B cell (primary cell): ENCODE measurements at regions not wholly inside any gene's neighbourhood (a gene's known extent, or its start where the extent isn't known, plus 50 kb on each side); places are given as distances from the start of the nearest gene placed in this dataset.

Experiments
- ATAC-seq: fragments of 200-7000 bp; cut with Tn5 transposase; one replicate; pipeline ENCODE4 v1.10.0; 2021; ENCODE audit warnings: low read depth, mild to moderate bottlenecking, moderate number of reproducible peaks, moderate library complexity
- CTCF ChIA-PET: fragments of 350-600 bp; sonication (Branson Sonifier 250); formaldehyde crosslinking; loops from one replicate; lab custom pipeline; 2021; ENCODE audit warnings: antibody characterized with exemption, inconsistent platforms; lab: Charles Lee
- POLR2A ChIA-PET: fragments of 350-600 bp; sonication (Branson Sonifier 250); formaldehyde crosslinking; loops from one replicate; lab custom pipeline; 2021; ENCODE audit warnings: antibody characterized with exemption; lab: Charles Lee
- DNase-seq: peaks from one replicate; pipeline ENCODE4 v3.0.0; 2013
- H2AFZ ChIP-seq: 2 replicates; pipeline ENCODE4 v1.6.1; 2012; ENCODE audit warnings: mild to moderate bottlenecking, low read depth, low read length; ENCODE audit not compliant: insufficient read depth, poor library complexity, severe bottlenecking
- H3K27ac ChIP-seq, 2 donors: 1 replicate in 1 of 2; 2 replicates in 1 of 2; pipeline ENCODE4 v1.5.1; 2012 to 2013; ENCODE audit warnings: low read length in 2 of 2, mild to moderate bottlenecking in 2 of 2, moderate library complexity in 1 of 2
- H3K27me3 ChIP-seq, 4 experiments: fragments of 200-600 bp in 1 of 4; sonication (generic) in 1 of 4; replicated peaks in 1 of 4; 1 replicate in 2 of 4; 2 replicates in 2 of 4; pipeline versions ENCODE4 v1.6.1 to v1.7.0; 2013 to 2016; ENCODE audit warnings: low read length in 3 of 4, mild to moderate bottlenecking in 2 of 4, mixed read lengths in 1 of 4, moderate library complexity in 1 of 4; ENCODE audit not compliant: insufficient read depth in 4 of 4, control insufficient read depth in 3 of 4; ENCODE audit errors: control extremely low read depth in 1 of 4
- H3K36me3 ChIP-seq, 2 experiments: replicated peaks in 1 of 2; 1 replicate in 1 of 2; 2 replicates in 1 of 2; pipeline versions ENCODE4 v1.6.1 to v1.7.1; 2013; ENCODE audit warnings: low read length in 1 of 2; ENCODE audit not compliant: insufficient read depth in 2 of 2, control insufficient read depth in 1 of 2; ENCODE audit errors: control extremely low read depth in 1 of 2, extremely low read depth in 1 of 2
- H3K4me1 ChIP-seq, 2 donors: fragments of 200-600 bp in 1 of 2; sonication (generic) in 1 of 2; 1 replicate in 1 of 2; 2 replicates in 1 of 2; pipeline versions ENCODE4 v1.5.1 to v1.6.1; 2013 to 2017; ENCODE audit warnings: low read length in 2 of 2; ENCODE audit not compliant: control insufficient read depth in 2 of 2, insufficient read depth in 2 of 2
- H3K4me2 ChIP-seq: replicated peaks from 2 replicates; pipeline ENCODE3; 2012; ENCODE audit warnings: mild to moderate bottlenecking, low read depth, low read length; ENCODE audit not compliant: poor library complexity, severe bottlenecking
- H3K4me3 ChIP-seq, 5 experiments: fragments of 200-600 bp in 1 of 5; sonication (generic) in 1 of 5; 1 replicate in 3 of 5; 2 replicates in 2 of 5; pipeline versions ENCODE4 v1.5.1 to v1.7.0; 2011 to 2016; ENCODE audit warnings: low read length in 4 of 5, mild to moderate bottlenecking in 4 of 5, low read depth in 2 of 5, control low read depth in 1 of 5, moderate library complexity in 1 of 5; ENCODE audit not compliant: insufficient read depth in 1 of 5; ENCODE audit errors: control extremely low read depth in 1 of 5, extremely low read depth in 1 of 5
- H3K79me2 ChIP-seq: fragments of 200-600 bp; sonication (generic); one replicate; pipeline ENCODE4 v1.6.0; 2016; ENCODE audit warnings: low read length; ENCODE audit not compliant: control insufficient read depth, insufficient read depth
- H3K9ac ChIP-seq: fragments of 200-600 bp; sonication (generic); 2 replicates; pipeline ENCODE4 v1.6.1; 2017; ENCODE audit warnings: mild to moderate bottlenecking, low read length, moderate library complexity
- H3K9me3 ChIP-seq, 3 donors: one replicate each; pipeline versions ENCODE4 v1.6.1 to v1.7.1; 2013; ENCODE audit warnings: low read length in 2 of 3; ENCODE audit not compliant: control insufficient read depth in 2 of 3, insufficient read depth in 1 of 3; ENCODE audit errors: control extremely low read depth in 1 of 3
- H4K20me1 ChIP-seq: 2 replicates; pipeline ENCODE4 v1.6.0; 2012; ENCODE audit warnings: mild to moderate bottlenecking, low read length; ENCODE audit not compliant: insufficient read depth, control insufficient read depth, poor library complexity, severe bottlenecking
- H3K27ac Mint-ChIP-seq: one replicate; pipeline ENCODE4 v1.8.0; 2021; ENCODE audit warnings: mixed read lengths
- H3K27me3 Mint-ChIP-seq: one replicate; pipeline ENCODE4 v1.8.0; 2021; ENCODE audit warnings: mixed read lengths
- H3K4me1 Mint-ChIP-seq: one replicate; pipeline ENCODE4 v1.8.0; 2021; ENCODE audit warnings: mixed read lengths
- H3K4me3 Mint-ChIP-seq: one replicate; pipeline ENCODE4 v1.8.0; 2021; ENCODE audit warnings: mixed read lengths
- H3K9me3 Mint-ChIP-seq: one replicate; pipeline ENCODE4 v1.8.0; 2022; ENCODE audit warnings: mixed read lengths; ENCODE audit not compliant: insufficient read depth
- EZH2 ChIP-seq: IDR thresholded peaks from 2 replicates; pipeline ENCODE4 v1.6.1; 2012; ENCODE audit warnings: borderline replicate concordance, low read depth, mild to moderate bottlenecking, moderate library complexity, low read length; ENCODE audit not compliant: insufficient read depth, poor library complexity, severe bottlenecking
- WGBS: methylation state at CpG from one replicate; pipeline ENCODE4 v1.1.5; 2013; ENCODE audit warnings: missing lambda C conversion rate; ENCODE audit not compliant: insufficient coverage; 5-methylcytosine and 5-hydroxymethylcytosine counted together
- intact Hi-C: fragments of 100-400 bp; cut with micrococcal nuclease; formaldehyde crosslinking; loops from one replicate; pipeline ENCODE4 v1.10.0; 2022
- TF ChIP-seq, protein P1 (sequence below): fragments of 200-600 bp; IDR thresholded peaks from one replicate; pipeline ENCODE4 v1.8.0; 2022; ENCODE audit warnings: antibody characterized with exemption, mild to moderate bottlenecking

DNA sequence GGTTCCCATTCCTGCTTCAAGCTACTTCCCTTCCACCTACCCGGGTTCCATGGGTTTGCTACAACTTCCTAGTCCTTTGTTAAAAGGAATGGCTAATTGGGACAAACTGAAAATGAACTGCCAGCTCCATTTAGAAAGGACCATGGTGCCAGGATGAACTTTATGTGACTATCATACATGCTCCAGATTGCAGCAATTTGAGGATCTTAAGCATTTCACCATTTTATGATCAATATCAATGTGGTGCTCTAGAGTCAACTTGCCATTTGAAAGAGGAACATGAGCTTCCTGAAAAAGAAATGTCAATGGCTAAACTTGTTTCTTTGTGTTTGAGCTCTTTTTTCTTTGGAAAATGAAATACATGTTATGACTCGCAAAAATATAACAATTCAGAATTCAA, 92.7 kb upstream of the IL15 start:
- H3K27me3 ChIP-seq: no peaks in the 10 kb centered on the region
- no peaks in the 10 kb centered on the region for H3K36me3 ChIP-seq
- Mint-ChIP-seq H3K27ac (no peak overlapping the region), H3K27me3 (no peaks in the 10 kb centered on the region), H3K4me3 (no peak overlapping the region), H3K4me1 (no peaks in the 10 kb centered on the region), H3K9me3 (peaks cover 2% of the 10 kb centered on the region)
- DNase-seq: no peak
- H3K4me1 ChIP-seq: no peaks in the 10 kb centered on the region
- no peak overlapping the region for H3K9ac ChIP-seq
- intact Hi-C loops: no loop called here
- H3K79me2 ChIP-seq: no peaks in the 10 kb centered on the region
- H3K4me2 ChIP-seq: no peak overlapping the region
- peaks cover 0 to 2% (median 0%) of the 10 kb centered on the region in 3 donors for H3K9me3 ChIP-seq
- no peak for ATAC-seq
- ChIA-PET POLR2A (no interaction called here), CTCF (no interaction called here)
- no peak overlapping the region for H2AFZ ChIP-seq
- no peak overlapping the region for H3K27ac ChIP-seq
- TF ChIP-seq, protein P1, sequence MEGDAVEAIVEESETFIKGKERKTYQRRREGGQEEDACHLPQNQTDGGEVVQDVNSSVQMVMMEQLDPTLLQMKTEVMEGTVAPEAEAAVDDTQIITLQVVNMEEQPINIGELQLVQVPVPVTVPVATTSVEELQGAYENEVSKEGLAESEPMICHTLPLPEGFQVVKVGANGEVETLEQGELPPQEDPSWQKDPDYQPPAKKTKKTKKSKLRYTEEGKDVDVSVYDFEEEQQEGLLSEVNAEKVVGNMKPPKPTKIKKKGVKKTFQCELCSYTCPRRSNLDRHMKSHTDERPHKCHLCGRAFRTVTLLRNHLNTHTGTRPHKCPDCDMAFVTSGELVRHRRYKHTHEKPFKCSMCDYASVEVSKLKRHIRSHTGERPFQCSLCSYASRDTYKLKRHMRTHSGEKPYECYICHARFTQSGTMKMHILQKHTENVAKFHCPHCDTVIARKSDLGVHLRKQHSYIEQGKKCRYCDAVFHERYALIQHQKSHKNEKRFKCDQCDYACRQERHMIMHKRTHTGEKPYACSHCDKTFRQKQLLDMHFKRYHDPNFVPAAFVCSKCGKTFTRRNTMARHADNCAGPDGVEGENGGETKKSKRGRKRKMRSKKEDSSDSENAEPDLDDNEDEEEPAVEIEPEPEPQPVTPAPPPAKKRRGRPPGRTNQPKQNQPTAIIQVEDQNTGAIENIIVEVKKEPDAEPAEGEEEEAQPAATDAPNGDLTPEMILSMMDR: no peak
- TF ChIP-seq EZH2: no peak
- no peaks in the 10 kb centered on the region for H4K20me1 ChIP-seq
- no peak overlapping the region for H3K4me3 ChIP-seq
- no CpG with 5 or more reads among the region's 2 CpGs for WGBS

DNA sequence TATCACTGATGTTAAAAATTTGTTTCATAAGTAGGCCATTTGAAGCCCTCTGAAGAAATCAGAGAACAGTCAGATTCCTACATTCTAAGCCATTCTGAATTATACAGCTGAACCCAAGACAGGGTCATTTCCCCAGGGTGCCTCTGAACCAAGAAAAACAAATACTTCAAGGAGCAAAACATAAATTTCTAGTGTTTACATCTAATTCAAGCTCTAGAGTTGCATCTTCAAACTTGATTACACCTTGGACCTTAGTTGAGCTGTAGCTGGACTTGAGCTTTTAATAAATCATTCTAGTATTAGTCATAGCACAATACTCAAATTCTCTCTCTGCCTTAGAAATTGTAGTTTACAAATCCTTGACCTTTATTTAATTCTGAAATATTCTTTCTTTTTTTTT, 87.6 kb upstream of the IL15 start:
- POLR2A ChIA-PET: no interaction called here
- TF ChIP-seq EZH2: no peak
- TF ChIP-seq, protein P1: no peak
- Mint-ChIP-seq H3K4me3 (no peak overlapping the region), H3K27ac (no peak overlapping the region), H3K9me3 (no peaks in the 10 kb centered on the region), H3K27me3 (no peaks in the 10 kb centered on the region), H3K4me1 (no peaks in the 10 kb centered on the region)
- Histone ChIP-seq H3K4me1 (no peaks in the 10 kb centered on the region), H3K79me2 (no peaks in the 10 kb centered on the region), H3K36me3 (no peaks in the 10 kb centered on the region), H4K20me1 (no peaks in the 10 kb centered on the region), H3K4me3 (no peak overlapping the region), H3K9me3 (peaks cover 0 to 2% (median 0%) of the 10 kb centered on the region in 3 donors), H3K27ac (no peak overlapping the region), H3K4me2 (no peak overlapping the region), H3K9ac (no peak overlapping the region), H2AFZ (no peak overlapping the region), H3K27me3 (no peaks in the 10 kb centered on the region)
- intact Hi-C loops: no loop called here
- CTCF ChIA-PET: no interaction called here
- ATAC-seq: no peak
- DNase-seq: no peak
